Neuronal stem cell (in vitro differentiated cells): ENCODE measurements at regions not wholly inside any gene's neighbourhood (a gene's known extent, or its start where the extent isn't known, plus 50 kb on each side); places are given as distances from the start of the nearest gene placed in this dataset.

Experiments used
- DNase-seq: peaks from one replicate; pipeline ENCODE4 v3.0.0-alpha.2; 2013; ENCODE audit warnings: low spot score
- H2AFZ ChIP-seq: one replicate; pipeline ENCODE4 v1.6.1; 2013; ENCODE audit warnings: mild to moderate bottlenecking, low read length, inconsistent platforms
- H2AK5ac ChIP-seq: 2 replicates; pipeline ENCODE4 v1.6.1; 2013; ENCODE audit warnings: low read depth, mild to moderate bottlenecking, inconsistent platforms, low read length, moderate library complexity, mixed read lengths
- H2BK120ac ChIP-seq: 2 replicates; pipeline ENCODE4 v1.6.1; 2013; ENCODE audit warnings: low read depth, mild to moderate bottlenecking, inconsistent platforms, low read length, moderate library complexity, mixed read lengths
- H2BK12ac ChIP-seq: one replicate; pipeline ENCODE4 v1.6.1; 2013; ENCODE audit warnings: low read length, inconsistent platforms
- H2BK15ac ChIP-seq: 2 replicates; pipeline ENCODE4 v1.6.1; 2013; ENCODE audit warnings: mild to moderate bottlenecking, low read length, inconsistent platforms, mixed read lengths
- H2BK5ac ChIP-seq: one replicate; pipeline ENCODE4 v1.6.1; 2013; ENCODE audit warnings: inconsistent platforms, mild to moderate bottlenecking, low read length, moderate library complexity
- H3K14ac ChIP-seq: one replicate; pipeline ENCODE4 v1.6.1; 2013; ENCODE audit warnings: low read length, inconsistent platforms
- H3K18ac ChIP-seq: 2 replicates; pipeline ENCODE4 v1.6.1; 2013; ENCODE audit warnings: low read length, inconsistent platforms
- H3K23ac ChIP-seq: 2 replicates; pipeline ENCODE4 v1.6.1; 2013; ENCODE audit warnings: low read depth, mild to moderate bottlenecking, mixed read lengths, low read length, inconsistent platforms; ENCODE audit not compliant: poor library complexity
- H3K27ac ChIP-seq: replicated peaks from 3 replicates; pipeline ENCODE4 v1.5.1; 2013; ENCODE audit warnings: low read length, inconsistent platforms
- H3K27me3 ChIP-seq, 3 experiments: 2 replicates each; pipeline ENCODE4 v1.6.1; 2013; ENCODE audit warnings: low read length in 3 of 3, mild to moderate bottlenecking in 2 of 3, inconsistent platforms in 1 of 3, low read depth in 1 of 3, mixed read lengths in 1 of 3, moderate library complexity in 1 of 3; ENCODE audit not compliant: control insufficient read depth in 3 of 3, insufficient read depth in 3 of 3
- H3K36me3 ChIP-seq, 2 donors: replicated peaks in 1 of 2; 2 replicates each; pipeline ENCODE4 v1.6.1; 2013; ENCODE audit warnings: low read length in 2 of 2; ENCODE audit not compliant: control insufficient read depth in 2 of 2, insufficient read depth in 2 of 2
- H3K4ac ChIP-seq: 2 replicates; pipeline ENCODE4 v1.6.1; 2013; ENCODE audit warnings: inconsistent platforms, mild to moderate bottlenecking, low read length, moderate library complexity
- H3K4me1 ChIP-seq, 2 donors: 1 replicate in 1 of 2; 2 replicates in 1 of 2; pipeline ENCODE4 v1.6.1; 2013; ENCODE audit warnings: low read length in 2 of 2, low read depth in 1 of 2; ENCODE audit not compliant: control insufficient read depth in 2 of 2, insufficient read depth in 1 of 2
- H3K4me2 ChIP-seq: one replicate; pipeline ENCODE4 v1.6.1; 2013; ENCODE audit warnings: mild to moderate bottlenecking, low read length, inconsistent platforms; ENCODE audit not compliant: insufficient read depth, poor library complexity, severe bottlenecking
- H3K4me3 ChIP-seq, 2 donors: 2 replicates each; pipeline ENCODE4 v1.5.1; 2013; ENCODE audit warnings: low read length in 2 of 2, mild to moderate bottlenecking in 2 of 2, inconsistent platforms in 1 of 2, moderate library complexity in 1 of 2
- H3K79me1 ChIP-seq: one replicate; pipeline ENCODE4 v1.6.1; 2013; ENCODE audit warnings: low read depth, mild to moderate bottlenecking, inconsistent platforms, low read length, moderate library complexity
- H3K9ac ChIP-seq: one replicate; pipeline ENCODE4 v1.6.1; 2013; ENCODE audit warnings: mild to moderate bottlenecking, low read depth, low read length, inconsistent platforms; ENCODE audit not compliant: poor library complexity
- H3K9me3 ChIP-seq, 2 donors: replicated peaks in 1 of 2; 2 replicates each; pipeline versions ENCODE3 to v1.6.1; 2013; ENCODE audit warnings: low read length in 2 of 2, mild to moderate bottlenecking in 2 of 2, inconsistent platforms in 1 of 2, low read depth in 1 of 2, mixed read lengths in 1 of 2, moderate library complexity in 1 of 2; ENCODE audit not compliant: control insufficient read depth in 2 of 2, insufficient read depth in 1 of 2
- H4K8ac ChIP-seq: one replicate; pipeline ENCODE4 v1.6.1; 2013; ENCODE audit warnings: low read depth, mild to moderate bottlenecking, inconsistent platforms, low read length, moderate library complexity
- H4K91ac ChIP-seq: one replicate; pipeline ENCODE4 v1.6.1; 2013; ENCODE audit warnings: low read length, low read depth, mild to moderate bottlenecking, inconsistent platforms; ENCODE audit not compliant: poor library complexity
- WGBS, 2 donors: extraction: QIAGEN DNeasy Blood & Tissue Kit; methylation state at CpG; one replicate each; pipeline ENCODE4 v1.1.7; 2013; ENCODE audit warnings: missing lambda C conversion rate in 2 of 2, mixed read lengths in 1 of 2; ENCODE audit not compliant: insufficient read length in 2 of 2, insufficient replicate concordance in 1 of 2; ENCODE audit errors: extremely low coverage in 2 of 2; 5-methylcytosine and 5-hydroxymethylcytosine counted together

DNA sequence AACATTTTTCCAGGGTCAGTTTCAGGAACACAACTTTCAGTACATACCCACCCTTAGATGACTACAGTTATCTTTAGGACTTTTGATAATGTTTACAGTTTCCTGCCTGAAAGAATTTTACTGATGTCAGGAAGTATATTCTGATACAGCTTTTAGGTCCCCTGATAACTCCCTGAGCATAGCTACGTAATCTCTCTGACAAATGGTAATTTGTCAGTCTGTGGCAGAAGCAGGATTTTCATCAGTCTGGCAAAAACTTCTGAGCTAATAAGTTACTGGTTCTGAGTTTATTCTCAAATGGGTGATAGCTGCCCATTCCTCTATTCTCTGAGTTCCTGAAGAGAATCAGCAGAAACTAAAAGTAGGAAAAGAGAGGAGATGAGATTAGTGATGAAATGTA lies 270.1 kb upstream of the MTPN start:
- H3K4ac ChIP-seq: no peak overlapping the region
- no peaks in the 10 kb centered on the region for H3K27me3 ChIP-seq
- peaks cover 0 to 1% of the 10 kb centered on the region in 2 donors for H3K4me1 ChIP-seq
- H3K4me2 ChIP-seq: no peak overlapping the region
- H3K79me1 ChIP-seq: no peaks in the 10 kb centered on the region
- H3K9ac ChIP-seq: no peak overlapping the region
- no peak overlapping the region for H2BK5ac ChIP-seq
- no peak overlapping the region for H4K91ac ChIP-seq
- no CpG with 5 or more reads among the region's 1 CpG for WGBS, 2 donors
- no peak overlapping the region for H3K18ac ChIP-seq
- no peak overlapping the region for H2AK5ac ChIP-seq
- H2BK15ac ChIP-seq: no peak overlapping the region
- H2AFZ ChIP-seq: no peak overlapping the region
- H3K14ac ChIP-seq: no peak overlapping the region
- no peak overlapping the region for H4K8ac ChIP-seq
- no peak overlapping the region for H2BK12ac ChIP-seq
- H3K4me3 ChIP-seq: no peak overlapping the region
- H3K9me3 ChIP-seq: no peaks in the 10 kb centered on the region
- no peak overlapping the region for H3K23ac ChIP-seq
- no peak overlapping the region for H3K27ac ChIP-seq
- DNase-seq: no peak
- H2BK120ac ChIP-seq: no peak overlapping the region
- H3K36me3 ChIP-seq: no peaks in the 10 kb centered on the region

DNA sequence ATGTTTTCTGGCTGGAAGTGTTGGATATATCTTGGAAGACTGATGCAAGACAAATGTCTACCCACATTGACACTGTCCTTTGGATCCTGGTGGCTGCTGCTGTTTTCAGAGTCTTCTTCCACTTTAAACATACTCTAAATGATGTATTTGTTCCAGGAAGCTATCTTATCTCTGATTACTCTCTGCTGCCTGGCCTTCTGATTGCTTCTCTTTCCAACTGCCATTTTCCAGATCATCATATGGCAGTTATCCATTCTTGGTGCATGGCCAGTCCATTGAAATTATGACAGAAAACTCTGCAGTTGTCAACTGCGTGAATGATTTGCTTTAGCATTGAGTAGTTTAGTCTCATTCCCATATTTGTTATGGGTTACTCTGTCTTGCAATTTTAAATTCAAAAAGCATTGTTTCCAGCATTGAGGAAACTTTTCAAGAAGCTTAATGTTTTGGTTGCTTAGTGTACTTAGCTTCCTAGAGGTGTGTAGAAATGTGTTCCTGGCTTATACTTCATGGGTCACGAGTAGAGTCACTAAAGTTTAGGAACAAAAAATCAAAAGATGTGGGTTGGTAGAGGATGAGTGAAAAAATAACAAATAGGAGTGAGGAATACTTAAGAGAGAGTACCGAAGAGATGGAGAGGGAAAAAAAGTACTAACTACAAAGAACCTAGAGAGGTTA lies 268.3 kb upstream of the MTPN start:
- no peak overlapping the region for H3K14ac ChIP-seq
- H3K4ac ChIP-seq: no peak overlapping the region
- no peak overlapping the region for H2AFZ ChIP-seq
- no peak overlapping the region for H3K18ac ChIP-seq
- H3K4me3 ChIP-seq: no peak overlapping the region
- H2BK5ac ChIP-seq: no peak overlapping the region
- H3K23ac ChIP-seq: no peak overlapping the region
- no peaks in the 10 kb centered on the region for H3K79me1 ChIP-seq
- no peak overlapping the region for H3K4me2 ChIP-seq
- no peaks in the 10 kb centered on the region for H3K36me3 ChIP-seq
- H4K8ac ChIP-seq: no peak overlapping the region
- H3K9ac ChIP-seq: no peak overlapping the region
- no peak for DNase-seq
- no peak overlapping the region for H4K91ac ChIP-seq
- no peak overlapping the region for H2BK12ac ChIP-seq
- H3K9me3 ChIP-seq: no peaks in the 10 kb centered on the region
- no peak overlapping the region for H2BK15ac ChIP-seq
- no peak overlapping the region for H2BK120ac ChIP-seq
- H2AK5ac ChIP-seq: no peak overlapping the region
- no peak overlapping the region for H3K27ac ChIP-seq
- H3K27me3 ChIP-seq: no peaks in the 10 kb centered on the region
- H3K4me1 ChIP-seq: peaks cover 0 to 1% of the 10 kb centered on the region in 2 donors
- no CpG with 5 or more reads among the region's 3 CpGs for WGBS, 2 donors

DNA sequence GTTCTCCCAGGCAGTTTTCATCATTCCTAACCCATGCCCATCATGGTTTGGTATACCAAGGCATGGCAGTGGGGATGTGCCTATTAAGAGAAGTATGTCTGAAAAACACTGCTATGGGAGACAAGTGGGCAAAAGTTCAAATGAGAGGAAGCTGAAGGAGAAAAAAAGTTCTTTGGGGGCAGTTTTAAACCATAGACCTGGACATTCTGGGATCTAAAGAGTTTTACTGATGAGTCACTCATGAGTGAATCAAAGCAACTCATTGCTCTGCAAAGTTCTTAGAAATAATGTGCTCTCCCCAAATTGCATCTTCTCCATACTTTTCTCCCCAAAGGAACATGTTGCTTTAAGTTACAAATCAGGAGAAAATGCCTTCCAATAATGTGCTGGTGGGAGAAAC lies 256.9 kb upstream of the MTPN start:
- Histone ChIP-seq H3K4me1 (no peaks in the 10 kb centered on the region), H3K79me1 (no peaks in the 10 kb centered on the region), H2AK5ac (no peak overlapping the region), H3K18ac (no peak overlapping the region), H3K23ac (no peak overlapping the region), H3K27me3 (no peaks in the 10 kb centered on the region), H2BK12ac (no peak overlapping the region), H3K14ac (no peak overlapping the region), H4K8ac (no peak overlapping the region), H3K4me2 (no peak overlapping the region), H3K36me3 (no peaks in the 10 kb centered on the region), H2BK120ac (no peak overlapping the region), H2AFZ (no peak overlapping the region), H3K4ac (no peak overlapping the region), H3K9me3 (peaks cover 0 to 3% of the 10 kb centered on the region in 2 donors), H2BK5ac (no peak overlapping the region), H4K91ac (no peak overlapping the region), H3K27ac (no peak overlapping the region), H2BK15ac (no peak overlapping the region), H3K4me3 (no peak overlapping the region), H3K9ac (no peak overlapping the region)
- DNase-seq: no peak

DNA sequence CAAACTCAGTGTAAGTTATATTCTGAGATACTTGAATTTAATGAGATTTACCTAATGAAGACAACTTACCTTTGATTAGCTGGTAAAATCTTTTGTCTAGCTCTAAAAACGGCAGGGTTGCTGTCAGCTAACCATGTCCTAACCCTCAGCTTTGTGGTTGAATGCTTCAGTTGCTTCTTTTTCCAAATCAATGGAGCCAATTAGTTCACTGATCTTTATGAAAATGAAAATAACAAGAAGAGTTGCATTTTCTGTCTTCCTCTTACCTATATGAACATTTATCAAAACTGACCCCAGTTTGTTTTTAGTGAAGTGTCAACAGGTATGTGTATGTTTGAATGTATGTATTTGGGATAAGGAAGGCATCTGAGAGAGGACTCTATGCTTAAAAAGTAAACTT lies 253.1 kb upstream of the MTPN start:
- Histone ChIP-seq H3K14ac (no peak overlapping the region), H2AFZ (no peak overlapping the region)

More for the DNA sequence above, 253.1 kb upstream of the MTPN start:
- H2BK5ac ChIP-seq: no peak overlapping the region
- no peak overlapping the region for H3K4me3 ChIP-seq
- no peak overlapping the region for H2BK120ac ChIP-seq
- H4K8ac ChIP-seq: no peak overlapping the region
- no peak overlapping the region for H3K4me2 ChIP-seq
- no peak overlapping the region for H3K4ac ChIP-seq
- no peak overlapping the region for H2BK15ac ChIP-seq
- H2AK5ac ChIP-seq: no peak overlapping the region
- no peak overlapping the region for H3K23ac ChIP-seq
- no peaks in the 10 kb centered on the region for H3K36me3 ChIP-seq
- no peak overlapping the region for H4K91ac ChIP-seq
- no peak overlapping the region for H3K18ac ChIP-seq
- H3K27me3 ChIP-seq: no peaks in the 10 kb centered on the region
- no CpG with 5 or more reads among the region's 1 CpG for WGBS, 2 donors
- no peaks in the 10 kb centered on the region for H3K79me1 ChIP-seq
- DNase-seq: no peak
- no peak overlapping the region for H3K9ac ChIP-seq
- no peaks in the 10 kb centered on the region for H3K9me3 ChIP-seq
- no peak overlapping the region for H2BK12ac ChIP-seq
- no peak overlapping the region for H3K27ac ChIP-seq
- no peaks in the 10 kb centered on the region for H3K4me1 ChIP-seq
